BE2C (cell line): ENCODE measurements at regions not wholly inside any gene's neighbourhood (a gene's known extent, or its start where the extent isn't known, plus 50 kb on each side); places are given as distances from the start of the nearest gene placed in this dataset.

Source experiments
- DNase-seq: peaks from one replicate; pipeline ENCODE4 v3.0.0-alpha.2; 2020
- H3K27me3 ChIP-seq: fragments of 250-450 bp; sonication (Bioruptor Pico); 2 replicates; pipeline ENCODE4 v1.5.1; 2020; ENCODE audit warnings: mild to moderate bottlenecking
- H3K36me3 ChIP-seq: fragments of 250-450 bp; sonication (Bioruptor Pico); 2 replicates; pipeline ENCODE4 v1.5.1; 2020; ENCODE audit warnings: mild to moderate bottlenecking
- H3K4me1 ChIP-seq: fragments of 250-450 bp; sonication (Bioruptor Pico); 2 replicates; pipeline ENCODE4 v1.5.1; 2020
- H3K4me3 ChIP-seq: 2 replicates; pipeline ENCODE4 v1.5.1; 2011; ENCODE audit warnings: low read depth, low read length
- H3K9me3 ChIP-seq: fragments of 250-450 bp; sonication (Bioruptor Pico); 2 replicates; pipeline ENCODE4 v1.5.1; 2020
- CTCF ChIP-seq: IDR thresholded peaks from 2 replicates; pipeline ENCODE4 v1.5.1; 2012; ENCODE audit warnings: mild to moderate bottlenecking, low read depth, low read length

GRCh38 chr1:98157524-98158313 lies 236.9 kb upstream of the DPYD start:
- Histone ChIP-seq H3K36me3 (no peaks in the 10 kb centered on the region), H3K9me3 (no peaks in the 10 kb centered on the region), H3K4me1 (no peaks in the 10 kb centered on the region), H3K4me3 (no peak overlapping the region), H3K27me3 (no peaks in the 10 kb centered on the region)
- no peak for DNase-seq
- no peak for TF ChIP-seq CTCF

DNA sequence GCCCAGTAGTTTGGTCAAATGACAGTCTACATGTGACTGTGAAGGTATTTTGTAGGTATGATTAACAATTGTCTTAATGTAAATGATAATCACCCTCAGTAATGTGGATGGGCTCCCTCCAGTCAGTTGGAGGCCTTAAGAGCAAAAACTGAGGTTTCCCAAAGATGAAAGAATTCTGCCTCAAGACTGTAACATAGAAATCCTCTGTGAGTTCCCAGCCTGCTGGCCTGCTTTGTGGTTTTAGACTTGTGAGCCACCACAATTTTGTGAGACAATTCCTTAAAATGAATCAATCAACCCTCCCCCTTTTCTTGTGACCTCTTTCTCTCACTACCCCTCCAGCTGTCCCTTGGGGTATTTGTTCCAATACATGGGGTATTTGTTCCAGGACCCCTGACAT lies 226.4 kb upstream of the DPYD start:
- no peaks in the 10 kb centered on the region for H3K27me3 ChIP-seq
- DNase-seq = no peak
- H3K36me3 ChIP-seq = no peaks in the 10 kb centered on the region
- no peaks in the 10 kb centered on the region for H3K4me1 ChIP-seq
- no peak for TF ChIP-seq CTCF
- no peaks in the 10 kb centered on the region for H3K9me3 ChIP-seq
- H3K4me3 ChIP-seq = no peak overlapping the region

DNA sequence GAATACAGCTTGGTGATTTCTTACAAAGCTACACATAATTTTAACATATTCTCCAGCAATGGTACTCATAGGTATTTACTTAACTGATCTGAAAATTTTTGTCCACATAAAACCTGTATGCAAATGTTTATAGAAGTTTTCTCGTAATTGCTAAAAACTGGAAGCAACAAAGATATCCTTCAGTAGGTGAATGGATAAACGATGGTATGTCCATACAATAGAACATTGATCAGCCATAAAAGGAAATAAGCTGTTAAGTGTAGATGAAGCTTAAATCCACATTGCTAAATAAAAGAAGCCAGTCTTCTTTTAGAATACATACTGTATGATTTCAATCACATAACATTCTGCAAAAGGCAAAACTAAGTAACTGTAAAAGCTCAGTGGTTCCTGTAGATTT lies 224.8 kb upstream of the DPYD start:
- no peaks in the 10 kb centered on the region for H3K4me1 ChIP-seq
- H3K27me3 ChIP-seq = no peaks in the 10 kb centered on the region
- TF ChIP-seq CTCF = no peak
- no peak for DNase-seq
- H3K4me3 ChIP-seq = no peak overlapping the region
- no peaks in the 10 kb centered on the region for H3K9me3 ChIP-seq
- no peaks in the 10 kb centered on the region for H3K36me3 ChIP-seq

DNA sequence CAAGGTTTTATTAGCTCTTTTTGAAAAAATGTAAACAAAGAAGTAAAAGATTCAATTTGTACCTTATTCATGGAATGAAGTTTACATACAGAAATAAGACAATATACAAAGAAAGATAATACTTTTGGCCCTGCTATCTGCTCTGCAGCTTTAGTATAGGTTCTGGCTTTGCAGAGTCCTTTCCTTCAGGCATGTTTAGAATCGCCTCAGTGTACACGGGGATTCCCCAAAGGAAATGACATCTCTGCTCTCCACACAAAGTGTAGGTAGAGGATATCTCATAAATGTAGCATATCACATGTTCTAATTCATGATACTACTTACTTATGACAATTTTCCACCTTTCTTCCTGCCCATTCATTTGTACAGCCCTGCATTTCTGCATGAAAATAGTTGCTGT lies 222.6 kb upstream of the DPYD start:
- no peaks in the 10 kb centered on the region for H3K9me3 ChIP-seq
- no peaks in the 10 kb centered on the region for H3K27me3 ChIP-seq
- no peaks in the 10 kb centered on the region for H3K4me1 ChIP-seq
- TF ChIP-seq CTCF = no peak
- DNase-seq = no peak
- no peak overlapping the region for H3K4me3 ChIP-seq
- no peaks in the 10 kb centered on the region for H3K36me3 ChIP-seq

GRCh38 chr1:98133131-98133530 lies 212.3 kb upstream of the DPYD start:
- H3K4me3 ChIP-seq = no peak overlapping the region
- H3K36me3 ChIP-seq = no peaks in the 10 kb centered on the region
- H3K27me3 ChIP-seq = no peaks in the 10 kb centered on the region
- peaks cover 31% of the 10 kb centered on the region for H3K4me1 ChIP-seq
- no peaks in the 10 kb centered on the region for H3K9me3 ChIP-seq
- no peak for TF ChIP-seq CTCF
- no peak for DNase-seq

DNA sequence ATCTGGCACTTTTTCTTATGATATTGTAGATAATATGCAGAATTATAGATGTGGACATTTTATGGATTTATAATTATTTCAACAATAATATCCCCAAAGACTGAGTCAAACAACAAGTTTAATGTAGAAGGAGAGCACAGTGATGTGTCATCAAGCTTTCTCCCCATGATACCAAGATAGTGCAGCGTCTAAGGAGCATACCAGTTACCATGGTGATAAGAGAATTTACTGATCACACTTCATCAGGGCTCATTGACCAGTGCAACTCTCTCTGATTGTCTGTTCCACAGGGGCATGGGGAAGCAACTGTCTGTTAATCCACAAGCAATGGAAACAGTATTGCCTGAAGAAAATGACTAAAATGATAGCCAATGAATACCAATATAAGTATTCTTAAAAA lies 209.6 kb upstream of the DPYD start:
- Histone ChIP-seq H3K4me3 (no peak overlapping the region), H3K4me1 (peaks cover 44% of the 10 kb centered on the region), H3K36me3 (no peaks in the 10 kb centered on the region), H3K27me3 (no peaks in the 10 kb centered on the region), H3K9me3 (no peaks in the 10 kb centered on the region)
- no peak for TF ChIP-seq CTCF
- no peak for DNase-seq
